Stomach (tissue), 8 donors: ENCODE measurements at regions not wholly inside any gene's neighbourhood (a gene's known extent, or its start where the extent isn't known, plus 50 kb on each side); places are given as distances from the start of the nearest gene placed in this dataset.

Source experiments
- DNase-seq, 2 donors: peaks; one replicate each; pipeline versions ENCODE4 v3.0.0 to v3.0.0-alpha.2; 2013 to 2019
- H3K27ac ChIP-seq, 5 donors: fragments of 200-600 bp in 4 of 5; sonication (generic) in 4 of 5; one replicate each; pipeline ENCODE4 v1.5.1; 2013 to 2019; ENCODE audit warnings: mild to moderate bottlenecking in 1 of 5, moderate library complexity in 1 of 5
- H3K27me3 ChIP-seq, 3 donors: fragments of 200-600 bp; sonication (generic); one replicate each; pipeline ENCODE4 v1.5.1; 2017 to 2019; ENCODE audit warnings: mixed run types in 1 of 3
- H3K36me3 ChIP-seq, 4 donors: fragments of 200-600 bp; sonication (generic); 1 replicate in 3 of 4; 2 replicates in 1 of 4; pipeline ENCODE4 v1.5.1; 2016 to 2019
- H3K4me1 ChIP-seq, 4 donors: fragments of 200-600 bp; sonication (generic); one replicate each; pipeline ENCODE4 v1.5.1; 2016 to 2019
- H3K4me3 ChIP-seq, 4 donors: fragments of 200-600 bp; sonication (generic) in 3 of 4; one replicate each; pipeline ENCODE4 v1.5.1; 2016 to 2019; ENCODE audit warnings: mild to moderate bottlenecking in 1 of 4
- H3K9me3 ChIP-seq, 4 donors: fragments of 200-600 bp; sonication (generic); one replicate each; pipeline ENCODE4 v1.5.1; 2016 to 2019
- EP300 ChIP-seq: sonication (generic); formaldehyde crosslinking; IDR thresholded peaks from one replicate; pipeline ENCODE4 v1.6.1; 2017; ENCODE audit warnings: antibody characterized with exemption
- POLR2A ChIP-seq, 4 donors: fragments of 450-650 bp; IDR thresholded peaks; one replicate each; pipeline ENCODE4 v1.6.1; 2016; ENCODE audit warnings: antibody characterized with exemption in 4 of 4, control low read depth in 2 of 4, mild to moderate bottlenecking in 1 of 4, moderate library complexity in 1 of 4
- POLR2AphosphoS5 ChIP-seq, 3 donors: sonication (generic); formaldehyde crosslinking; IDR thresholded peaks; one replicate each; pipeline ENCODE4 v1.6.1; 2016; ENCODE audit warnings: antibody characterized with exemption in 3 of 3
- WGBS, 5 donors: extraction: QIAGEN DNeasy Blood & Tissue Kit in 3 of 5; methylation state at CpG; one replicate each; pipeline versions ENCODE4 v1.1.5 to v1.1.7; 2013 to 2018; 5-methylcytosine and 5-hydroxymethylcytosine counted together
- intact Hi-C: fragments of 100-400 bp; cut with DNase I; formaldehyde crosslinking; loops from one replicate; pipeline ENCODE4 v1.15.1; 2023; ENCODE audit warnings: low total_unique reads
- TF ChIP-seq, protein P1 (sequence below), 7 experiments: fragments of 450-650 bp in 4 of 7; fragments of 200-600 bp in 3 of 7; sonication (generic) in 3 of 7; IDR thresholded peaks; one replicate each; pipeline ENCODE4 v1.5.1; 2016 to 2019; ENCODE audit warnings: antibody characterized with exemption in 7 of 7, control low read depth in 2 of 7, mild to moderate bottlenecking in 1 of 7
- donor health status: healthy with polysubstance abuse.
- donor health status: Bipolar disorder and iron deficiency.
- donor health status: healthy.

DNA sequence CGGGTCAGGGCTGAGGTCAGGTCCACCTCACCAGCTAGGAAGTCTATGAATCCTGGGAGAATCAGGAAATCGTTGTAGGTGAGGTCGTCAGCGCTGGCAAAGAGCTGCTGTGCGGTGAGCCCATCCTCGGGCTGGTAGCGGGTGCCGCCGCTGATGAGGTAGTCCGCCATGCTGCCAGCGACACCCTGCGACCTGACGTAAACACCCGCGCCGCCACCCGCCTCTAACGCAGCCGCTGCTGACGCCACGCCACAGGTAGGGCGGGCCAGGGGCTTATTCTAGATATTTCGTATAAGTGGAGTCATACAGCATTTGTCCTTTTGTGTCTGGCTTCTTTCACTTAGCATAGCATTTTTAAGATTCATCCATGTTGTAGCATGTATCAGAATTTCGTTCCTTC lies 220.2 kb upstream of the ATP6AP2 start:
- Histone ChIP-seq H3K36me3 (no peaks in the 10 kb centered on the region), H3K4me3 (no peak overlapping the region), H3K27ac (no peak overlapping the region), H3K4me1 (no peaks in the 10 kb centered on the region), H3K9me3 (peaks cover 0 to 33% (median 7%) of the 10 kb centered on the region in 4 donors), H3K27me3 (no peaks in the 10 kb centered on the region)
- no peak for DNase-seq
- TF ChIP-seq POLR2A (IDR thresholded peaks at IDR 0.05) (no peak), EP300 (no peak), POLR2AphosphoS5 (IDR thresholded peaks at IDR 0.05) (no peak)
- TF ChIP-seq, protein P1, sequence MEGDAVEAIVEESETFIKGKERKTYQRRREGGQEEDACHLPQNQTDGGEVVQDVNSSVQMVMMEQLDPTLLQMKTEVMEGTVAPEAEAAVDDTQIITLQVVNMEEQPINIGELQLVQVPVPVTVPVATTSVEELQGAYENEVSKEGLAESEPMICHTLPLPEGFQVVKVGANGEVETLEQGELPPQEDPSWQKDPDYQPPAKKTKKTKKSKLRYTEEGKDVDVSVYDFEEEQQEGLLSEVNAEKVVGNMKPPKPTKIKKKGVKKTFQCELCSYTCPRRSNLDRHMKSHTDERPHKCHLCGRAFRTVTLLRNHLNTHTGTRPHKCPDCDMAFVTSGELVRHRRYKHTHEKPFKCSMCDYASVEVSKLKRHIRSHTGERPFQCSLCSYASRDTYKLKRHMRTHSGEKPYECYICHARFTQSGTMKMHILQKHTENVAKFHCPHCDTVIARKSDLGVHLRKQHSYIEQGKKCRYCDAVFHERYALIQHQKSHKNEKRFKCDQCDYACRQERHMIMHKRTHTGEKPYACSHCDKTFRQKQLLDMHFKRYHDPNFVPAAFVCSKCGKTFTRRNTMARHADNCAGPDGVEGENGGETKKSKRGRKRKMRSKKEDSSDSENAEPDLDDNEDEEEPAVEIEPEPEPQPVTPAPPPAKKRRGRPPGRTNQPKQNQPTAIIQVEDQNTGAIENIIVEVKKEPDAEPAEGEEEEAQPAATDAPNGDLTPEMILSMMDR (IDR thresholded peaks at IDR 0.05) = no peak
- intact Hi-C loops = no loop called here
- WGBS, 5 donors = 91 to 98% (median 95%) methylated on average over 13 to 24 of the region's 24 CpGs

DNA sequence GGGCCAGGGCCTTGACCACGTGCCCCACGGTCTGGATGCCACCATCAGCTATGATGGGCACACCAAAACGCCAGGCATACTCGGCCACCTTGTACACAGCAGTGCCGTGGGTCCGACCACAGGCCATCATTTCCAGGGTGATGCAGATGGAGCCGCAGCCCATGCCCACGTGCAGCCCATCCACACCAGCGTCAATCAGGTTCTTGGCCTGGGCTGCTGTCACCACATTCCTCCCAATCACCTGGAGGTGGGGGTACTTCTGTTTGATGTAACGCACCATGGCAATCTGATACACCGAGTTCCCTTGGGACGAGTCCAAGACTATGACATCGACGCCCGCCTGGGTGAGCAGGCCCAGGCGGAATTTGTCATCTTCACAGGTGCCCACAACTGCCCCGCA lies 221.2 kb upstream of the ATP6AP2 start:
- Histone ChIP-seq H3K4me3 (no peak overlapping the region), H3K36me3 (no peaks in the 10 kb centered on the region), H3K27me3 (no peaks in the 10 kb centered on the region), H3K9me3 (peaks cover 0 to 26% (median 2%) of the 10 kb centered on the region in 4 donors), H3K27ac (no peak overlapping the region), H3K4me1 (no peaks in the 10 kb centered on the region)
- intact Hi-C loops = no loop called here
- no peak for TF ChIP-seq POLR2AphosphoS5 (IDR thresholded peaks at IDR 0.05)
- TF ChIP-seq POLR2A (IDR thresholded peaks at IDR 0.05) = no peak
- no peak for TF ChIP-seq EP300
- TF ChIP-seq, protein P1 (IDR thresholded peaks at IDR 0.05) = no peak
- no peak for DNase-seq
- 92 to 98% (median 94%) methylated on average over 6 to 17 of the region's 17 CpGs; no CpG with 5 or more reads in 1 of the 5 donors for WGBS, 5 donors

DNA sequence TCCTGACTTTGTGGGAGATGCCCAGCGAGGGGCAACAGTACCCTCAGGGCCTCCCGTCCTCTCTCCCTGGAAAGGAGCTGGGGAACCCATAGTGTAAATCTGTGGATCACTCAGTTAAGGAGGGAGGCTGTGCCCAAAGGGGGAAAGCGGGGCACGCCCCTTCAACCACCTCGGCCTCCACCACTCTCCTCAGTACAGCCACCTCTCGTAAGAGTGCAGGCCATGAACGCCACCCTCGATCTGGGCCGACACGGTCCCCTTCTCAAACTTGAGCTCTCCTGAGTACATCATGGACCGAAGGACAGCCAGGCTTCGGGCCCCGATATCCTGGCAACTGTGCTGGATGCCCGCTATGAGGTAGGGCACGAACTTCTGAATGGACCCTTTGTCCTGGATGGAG lies 221.8 kb upstream of the ATP6AP2 start:
- H3K9me3 ChIP-seq = peaks cover 0 to 21% (median 0%) of the 10 kb centered on the region in 4 donors
- intact Hi-C loops = no loop called here

DNA sequence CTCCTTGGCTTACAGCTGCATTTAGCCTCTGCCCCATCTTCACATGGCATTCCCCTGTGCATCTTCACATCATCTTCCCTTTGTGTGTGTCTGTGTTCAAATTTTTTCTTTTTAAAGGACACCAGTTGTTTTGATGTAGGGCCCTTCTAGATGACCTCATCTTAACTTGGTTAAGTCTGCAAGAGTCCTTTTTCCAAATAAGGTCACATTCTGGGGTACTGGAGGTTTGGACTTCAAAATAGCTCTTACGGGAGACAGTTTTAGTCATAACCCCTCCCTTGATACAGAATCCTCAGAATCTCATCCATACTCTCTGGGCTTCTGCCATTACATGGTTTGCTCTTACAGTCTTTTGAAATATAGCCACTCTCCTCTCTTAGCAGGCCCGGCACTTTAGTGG lies 231.5 kb upstream of the ATP6AP2 start:
- intact Hi-C loops = no loop called here

More for the DNA sequence above, 221.8 kb upstream of the ATP6AP2 start:
- Histone ChIP-seq H3K27ac (no peak overlapping the region), H3K36me3 (no peaks in the 10 kb centered on the region), H3K27me3 (no peaks in the 10 kb centered on the region), H3K4me3 (no peak overlapping the region), H3K4me1 (no peaks in the 10 kb centered on the region)
- WGBS, 5 donors = 92 to 98% (median 95%) methylated on average over 10 to 15 of the region's 15 CpGs
- TF ChIP-seq POLR2AphosphoS5 (IDR thresholded peaks at IDR 0.05) = no peak
- no peak for TF ChIP-seq EP300
- TF ChIP-seq POLR2A (IDR thresholded peaks at IDR 0.05) = no peak
- TF ChIP-seq, protein P1 (IDR thresholded peaks at IDR 0.05) = no peak
- no peak for DNase-seq

More for the DNA sequence above, 231.5 kb upstream of the ATP6AP2 start:
- H3K9me3 ChIP-seq = peaks cover 0 to 27% (median 13%) of the 10 kb centered on the region in 4 donors
- H3K27me3 ChIP-seq = no peaks in the 10 kb centered on the region
- H3K4me3 ChIP-seq = no peak overlapping the region
- no peak overlapping the region for H3K27ac ChIP-seq
- DNase-seq = no peak
- 21 to 58% (median 51%) methylated on average over 2 of the region's 2 CpGs for WGBS, 5 donors
- H3K4me1 ChIP-seq = no peaks in the 10 kb centered on the region
- H3K36me3 ChIP-seq = no peaks in the 10 kb centered on the region
- TF ChIP-seq EP300 (no peak), POLR2AphosphoS5 (IDR thresholded peaks at IDR 0.05) (no peak), POLR2A (IDR thresholded peaks at IDR 0.05) (no peak)
- TF ChIP-seq, protein P1 (IDR thresholded peaks at IDR 0.05) = no peak
